ENCODE measurements at regions not wholly inside any gene's neighbourhood (a gene's known extent, or its start where the extent isn't known, plus 50 kb on each side); places are given as distances from the start of the nearest gene placed in this dataset.
"Not testable (repeated sequence)": the region's sequence is repeated elsewhere in the genome, so short reads cannot be mapped to it uniquely, and the experiment has no call there.

GRCh38 chr4:138659812-138660316 lies 355.7 kb upstream of the NOCT start:
- DNase-seq (ENCODE audit: low read depth), result no peak

- no peak for DNase-seq (ENCODE audit: low read depth)
Observed at GRCh38 chr4:138659037-138659811, 356.4 kb upstream of the NOCT start.

GRCh38 chr4:138658518-138658917 lies 357.1 kb upstream of the NOCT start:
- DNase-seq (ENCODE audit: low read depth), result no peak

GRCh38 chr4:138656990-138657389 lies 358.6 kb upstream of the NOCT start:
- DNase-seq (ENCODE audit: low read depth), result no peak

DNA sequence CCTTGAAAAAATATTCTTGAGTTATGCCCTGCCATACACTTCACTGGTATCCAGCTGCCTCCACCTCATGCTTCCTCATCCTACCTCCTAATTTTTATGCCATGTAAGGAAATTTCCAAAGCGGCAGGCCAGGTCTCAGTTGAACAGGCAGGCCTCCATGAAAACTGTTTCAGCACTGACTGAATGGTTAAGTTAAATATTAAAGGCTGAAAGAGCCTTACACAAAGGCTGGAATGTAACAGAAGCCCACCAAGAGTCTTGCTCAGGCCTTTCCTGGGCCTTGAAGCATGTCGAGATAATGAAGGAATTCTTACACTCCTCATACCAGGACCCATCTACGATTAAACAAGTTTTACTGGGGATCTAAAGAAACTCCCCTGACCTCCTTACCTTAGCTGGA lies 359.6 kb upstream of the NOCT start:
- DNase-seq (ENCODE audit: low read depth), result no peak

GRCh38 chr4:138655286-138655685 lies 360.3 kb upstream of the NOCT start:
- no peak for DNase-seq (ENCODE audit: low read depth)

DNA sequence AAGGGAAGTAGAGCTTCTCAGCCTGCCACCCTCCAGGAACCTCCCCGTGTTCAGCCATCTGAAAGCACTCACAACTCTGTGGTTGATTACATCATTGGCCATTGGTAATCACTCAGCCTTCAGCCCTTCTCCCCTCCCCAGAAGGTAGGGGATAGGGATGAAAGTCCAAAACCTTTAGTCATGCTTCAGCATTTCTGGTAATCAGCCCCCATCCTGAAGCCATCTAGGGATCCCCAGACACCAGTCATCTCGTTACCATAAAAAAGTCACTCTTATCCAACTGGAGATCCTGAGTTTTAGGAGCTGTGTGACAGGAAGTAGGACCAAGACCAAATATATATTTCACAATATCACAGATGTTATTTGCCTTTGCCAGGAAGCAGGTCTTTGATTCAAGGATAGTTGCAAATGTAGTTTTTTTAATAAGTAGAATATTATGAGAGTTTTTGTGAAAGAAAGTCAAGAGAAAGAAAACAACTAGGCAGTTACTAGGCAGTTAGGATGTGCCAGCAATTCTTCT lies 364.6 kb upstream of the NOCT start:
- DNase-seq (ENCODE audit: low read depth), result peak; percentile 1

DNA sequence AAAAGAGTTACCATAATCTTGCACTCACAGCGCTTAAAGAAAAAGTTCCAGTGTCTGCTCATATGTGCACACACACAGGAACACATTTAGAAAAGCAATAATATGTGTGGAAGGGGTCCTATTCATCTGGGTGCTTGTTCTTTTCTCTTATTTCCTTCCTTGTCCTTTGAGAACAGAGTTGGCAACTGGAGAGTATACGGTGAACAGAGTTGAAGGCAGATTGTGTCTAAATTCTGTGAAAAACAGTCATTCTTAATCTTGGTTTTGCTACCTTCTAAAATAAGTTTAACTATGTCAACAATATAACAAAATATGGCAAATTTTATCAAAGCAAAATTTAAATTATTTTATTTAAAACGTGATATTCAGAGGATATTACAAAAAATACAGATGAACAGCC lies 365.1 kb upstream of the NOCT start:
- no peak for DNase-seq (ENCODE audit: low read depth)

GRCh38 chr4:138647433-138647832 lies 368.1 kb upstream of the NOCT start:
- DNase-seq (ENCODE audit: low read depth), result no peak

GRCh38 chr4:138646383-138646782 lies 369.2 kb upstream of the NOCT start:
- DNase-seq (ENCODE audit: low read depth), result no peak

GRCh38 chr4:138645289-138645688 lies 370.3 kb upstream of the NOCT start:
- no peak for DNase-seq (ENCODE audit: low read depth)

DNA sequence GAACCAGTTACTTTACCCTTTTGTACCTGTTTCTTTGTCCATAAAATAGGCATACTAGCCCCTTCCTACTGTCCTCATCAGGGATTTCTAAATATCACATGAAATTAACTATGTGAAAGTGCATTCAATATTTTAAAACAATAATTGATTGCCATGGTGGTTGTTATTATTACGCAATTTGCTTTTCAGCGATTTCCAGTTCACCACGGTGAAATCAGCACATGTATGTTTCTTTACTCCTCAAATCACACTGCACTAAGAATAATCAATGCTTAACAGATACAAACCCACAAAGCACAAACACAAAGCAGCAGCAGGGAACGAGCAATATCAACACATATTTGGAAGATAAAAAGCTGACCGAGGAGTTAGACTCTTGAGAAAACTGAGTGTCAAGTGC lies 371.3 kb upstream of the NOCT start:
- no peak for DNase-seq (ENCODE audit: low read depth)

DNA sequence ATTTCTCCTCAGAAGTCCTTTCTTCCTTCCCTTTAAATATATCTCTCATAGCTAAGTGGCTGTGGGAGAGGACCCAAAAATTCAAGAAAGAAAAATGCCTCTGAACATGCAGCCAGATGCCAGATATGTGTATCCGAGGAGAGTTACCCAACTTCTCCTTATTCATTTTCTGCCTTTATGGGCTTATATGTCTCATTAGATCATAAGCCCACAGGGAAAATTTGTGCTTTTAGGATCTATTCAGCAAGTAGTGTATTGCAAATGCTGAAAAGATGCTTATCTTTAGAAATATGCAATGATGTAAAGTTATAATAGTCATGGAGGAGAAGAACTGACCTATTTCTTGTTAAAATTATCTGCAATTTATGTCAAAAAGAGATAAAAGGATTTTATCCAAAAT lies 371.8 kb upstream of the NOCT start:
- DNase-seq (ENCODE audit: low read depth), result peak; percentile 3

DNA sequence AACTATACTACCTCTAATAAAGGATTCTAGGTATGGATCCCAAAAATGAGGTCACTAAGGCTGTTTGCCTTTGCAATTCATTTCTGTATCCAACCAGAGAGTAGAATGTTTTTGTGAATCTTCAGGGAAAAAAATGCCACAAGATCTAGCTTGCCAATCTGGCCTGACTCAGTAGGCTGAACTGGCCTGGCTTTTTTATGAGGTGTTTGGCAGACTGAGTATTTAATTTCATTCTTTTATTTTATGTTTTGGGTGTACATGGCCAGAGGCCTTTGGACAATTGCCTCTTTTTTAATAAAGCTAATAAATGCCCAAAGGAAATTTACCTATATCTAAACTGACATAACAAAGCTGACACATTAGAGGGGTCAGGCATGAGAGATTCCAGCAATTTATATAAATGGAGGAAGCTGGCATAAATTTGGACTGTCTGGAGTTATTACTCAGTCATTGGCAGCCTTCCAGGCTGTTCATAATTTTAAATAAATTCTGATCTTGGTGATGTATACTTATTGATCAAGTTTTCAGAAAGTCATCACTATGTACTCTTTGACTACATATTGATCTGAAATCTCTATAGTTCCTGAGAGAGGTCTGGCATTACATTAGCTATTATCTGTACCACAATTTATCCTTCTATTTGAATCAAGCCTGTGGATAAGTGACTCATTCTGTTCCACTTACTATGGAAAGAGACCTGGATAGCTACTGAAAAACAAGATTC lies 376.4 kb upstream of the NOCT start:
- DNase-seq (ENCODE audit: low read depth), result no peak

- DNase-seq (ENCODE audit: low read depth), result no peak
Observed at GRCh38 chr4:138636781-138637180, 378.8 kb upstream of the NOCT start.

GRCh38 chr4:138634915-138635314 lies 380.7 kb upstream of the NOCT start:
- DNase-seq (ENCODE audit: low read depth), result no peak

DNA sequence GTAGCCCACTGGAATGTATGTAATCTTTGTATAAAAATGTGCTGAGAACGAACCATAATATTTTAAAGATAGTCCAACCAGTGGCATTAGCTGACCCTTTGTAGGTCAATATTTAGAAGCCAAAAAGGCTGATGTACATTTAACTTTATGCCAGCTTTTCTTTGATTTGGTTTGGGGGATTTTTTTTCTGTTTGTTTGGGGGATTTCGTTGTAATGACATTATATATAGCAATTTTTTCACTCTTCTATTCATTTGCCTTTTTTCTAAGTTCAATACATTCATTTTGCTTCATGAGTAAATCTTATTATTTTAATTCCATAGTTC lies 382.0 kb upstream of the NOCT start:
- DNase-seq (ENCODE audit: low read depth), result no peak

DNA sequence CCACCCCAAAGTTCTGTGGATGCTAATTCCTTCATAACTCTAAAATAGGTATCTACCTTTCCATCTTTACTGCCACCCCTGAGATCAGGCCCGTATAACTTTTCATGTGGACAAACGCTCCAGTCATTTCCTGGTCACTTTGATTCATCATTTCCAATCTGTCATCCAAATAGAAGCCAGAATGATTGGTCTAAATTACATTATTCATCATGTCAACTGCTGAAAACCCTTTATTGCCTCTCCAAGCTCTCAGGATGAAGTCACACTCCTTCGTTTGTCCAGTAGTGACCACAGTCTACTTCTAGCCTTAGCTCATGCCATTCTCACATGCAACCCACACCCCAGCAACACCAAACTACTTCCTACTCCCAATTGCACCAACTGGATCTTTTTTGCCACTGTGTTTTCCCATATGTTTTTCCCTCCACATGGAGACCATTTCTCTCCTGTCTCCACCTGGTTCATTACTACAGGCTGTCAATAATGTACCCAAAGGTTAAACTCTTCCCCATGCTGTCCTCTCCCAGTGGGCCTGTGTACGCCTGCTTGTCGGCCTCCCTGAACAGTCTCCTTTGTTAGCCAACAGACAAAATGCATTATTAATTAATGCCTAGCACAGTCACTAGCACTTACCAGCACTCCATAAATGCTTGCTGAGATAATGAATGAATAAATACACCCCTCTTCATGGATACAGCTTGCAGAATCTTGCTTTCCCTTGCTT lies 382.6 kb upstream of the NOCT start:
- DNase-seq (ENCODE audit: low read depth), result no peak

DNA sequence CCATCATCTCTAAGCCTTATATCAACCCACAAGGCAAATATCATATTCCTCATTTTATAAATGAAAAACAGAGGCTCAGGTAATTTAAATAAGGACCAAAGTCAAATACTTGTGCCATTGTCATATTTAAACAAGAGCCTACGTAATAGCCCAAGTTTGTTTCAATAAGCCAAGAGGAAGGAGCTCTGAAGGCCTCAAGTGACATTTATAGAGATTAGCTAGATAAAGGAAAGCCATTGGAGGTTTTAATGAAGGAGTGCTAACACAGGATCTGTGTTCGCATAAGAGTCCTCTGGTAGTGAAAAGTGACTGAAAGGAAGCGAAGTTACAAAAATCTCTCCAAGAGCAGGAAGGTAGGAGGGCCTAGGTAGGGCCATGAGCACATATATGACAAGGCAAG lies 384.9 kb upstream of the NOCT start:
- DNase-seq (ENCODE audit: low read depth), result no peak

DNA sequence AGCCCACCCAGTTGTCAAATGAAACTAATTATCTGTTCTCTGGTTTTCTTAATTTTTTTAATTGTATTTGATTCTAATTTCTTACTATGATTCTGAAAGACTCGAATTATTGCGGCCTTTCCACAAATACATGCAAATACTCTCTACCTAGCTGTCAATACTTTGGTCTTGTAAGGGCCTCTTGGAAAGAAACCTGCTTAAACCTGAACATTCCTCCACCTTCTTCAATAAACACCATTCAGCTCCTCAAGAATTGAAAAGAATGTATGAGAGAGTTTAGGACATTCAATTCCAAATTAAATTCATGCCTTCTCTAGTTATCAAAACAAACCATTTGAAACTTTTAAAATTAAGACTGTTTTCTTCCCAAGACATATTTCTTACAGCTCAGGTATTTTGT lies 385.9 kb upstream of the NOCT start:
- no peak for DNase-seq (ENCODE audit: low read depth)

DNA sequence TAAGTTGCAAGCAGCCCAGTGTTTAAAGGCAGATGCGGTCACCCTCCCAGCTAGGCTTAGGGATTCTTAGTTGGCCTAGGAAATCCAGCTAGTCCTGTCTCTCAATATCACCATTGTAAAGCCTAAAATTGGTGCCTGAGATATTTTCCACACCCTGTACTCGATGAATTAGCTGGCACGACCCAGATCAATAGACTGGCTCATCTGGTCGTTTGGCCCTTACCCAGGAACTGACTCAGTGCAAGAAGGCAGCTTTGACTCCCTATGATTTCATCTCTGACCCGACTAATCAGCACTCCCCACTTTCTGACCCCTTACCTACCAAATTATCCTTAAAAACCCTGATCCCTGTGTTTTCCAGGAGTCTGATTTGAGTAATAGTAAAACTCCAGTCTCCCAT lies 384.9 kb upstream of the SLC7A11 start:
- DNase-seq (ENCODE audit: low read depth), result no peak

GRCh38 chr4:138622362-138622761 lies 380.2 kb upstream of the SLC7A11 start:
- DNase-seq (ENCODE audit: low read depth), result not testable (repeated sequence)

GRCh38 chr4:138616775-138617174 lies 374.6 kb upstream of the SLC7A11 start:
- DNase-seq (ENCODE audit: low read depth), result no peak
